ENCODE measurements at regions not wholly inside any gene's neighbourhood (a gene's known extent, or its start where the extent isn't known, plus 50 kb on each side); places are given as distances from the start of the nearest gene placed in this dataset.

DNA sequence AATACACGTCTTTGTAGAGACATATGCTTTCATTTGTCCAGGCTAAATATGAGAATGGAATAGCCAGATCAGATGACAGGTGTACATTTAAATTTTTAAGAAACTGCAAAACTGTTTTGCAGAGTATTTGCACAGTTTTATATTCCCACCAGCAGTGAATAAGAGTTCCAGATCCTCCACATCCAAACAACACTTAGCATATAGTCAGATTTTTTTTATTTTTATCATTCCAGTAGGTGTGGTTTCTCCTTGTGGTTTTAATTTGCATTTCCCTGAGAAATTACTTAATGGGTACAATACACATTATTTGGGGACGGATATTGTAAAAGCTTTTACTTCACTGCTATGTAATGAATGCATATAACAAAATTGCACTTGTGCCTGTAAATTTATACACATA lies 56.7 kb upstream of the IRF2 start:
- no peak overlapping the region for H3K4me3 ChIP-seq (ENCODE audit: low read depth, low read length)
- TF ChIP-seq, protein P1, sequence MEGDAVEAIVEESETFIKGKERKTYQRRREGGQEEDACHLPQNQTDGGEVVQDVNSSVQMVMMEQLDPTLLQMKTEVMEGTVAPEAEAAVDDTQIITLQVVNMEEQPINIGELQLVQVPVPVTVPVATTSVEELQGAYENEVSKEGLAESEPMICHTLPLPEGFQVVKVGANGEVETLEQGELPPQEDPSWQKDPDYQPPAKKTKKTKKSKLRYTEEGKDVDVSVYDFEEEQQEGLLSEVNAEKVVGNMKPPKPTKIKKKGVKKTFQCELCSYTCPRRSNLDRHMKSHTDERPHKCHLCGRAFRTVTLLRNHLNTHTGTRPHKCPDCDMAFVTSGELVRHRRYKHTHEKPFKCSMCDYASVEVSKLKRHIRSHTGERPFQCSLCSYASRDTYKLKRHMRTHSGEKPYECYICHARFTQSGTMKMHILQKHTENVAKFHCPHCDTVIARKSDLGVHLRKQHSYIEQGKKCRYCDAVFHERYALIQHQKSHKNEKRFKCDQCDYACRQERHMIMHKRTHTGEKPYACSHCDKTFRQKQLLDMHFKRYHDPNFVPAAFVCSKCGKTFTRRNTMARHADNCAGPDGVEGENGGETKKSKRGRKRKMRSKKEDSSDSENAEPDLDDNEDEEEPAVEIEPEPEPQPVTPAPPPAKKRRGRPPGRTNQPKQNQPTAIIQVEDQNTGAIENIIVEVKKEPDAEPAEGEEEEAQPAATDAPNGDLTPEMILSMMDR (conservative IDR thresholded peaks at IDR 0.05; ENCODE audit: low read depth, low read length): no peak
- DNase-seq (ENCODE audit: low read depth): no peak

DNA sequence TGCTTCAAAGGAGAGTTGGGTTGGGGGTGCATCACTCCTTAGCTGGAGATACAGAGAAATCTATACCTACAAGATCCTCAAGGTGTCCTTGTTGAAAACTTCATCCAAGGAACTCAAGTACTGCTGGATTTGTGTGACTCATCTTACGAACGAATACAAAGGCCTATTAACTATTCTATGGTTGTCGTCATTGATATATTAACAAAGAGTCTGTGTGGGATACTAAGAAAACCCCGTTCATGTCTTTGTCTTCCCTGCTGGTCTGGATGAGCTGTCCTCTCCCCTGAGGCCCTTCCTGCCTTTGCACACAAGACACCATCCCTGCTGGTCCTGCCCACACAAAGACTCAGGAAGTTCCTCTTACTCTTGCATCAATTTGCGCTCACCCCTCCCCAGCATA lies 54.9 kb upstream of the IRF2 start:
- DNase-seq (ENCODE audit: low read depth): no peak
- TF ChIP-seq, protein P1 (conservative IDR thresholded peaks at IDR 0.05; ENCODE audit: low read depth, low read length): no peak
- H3K4me3 ChIP-seq (ENCODE audit: low read depth, low read length): no peak overlapping the region

DNA sequence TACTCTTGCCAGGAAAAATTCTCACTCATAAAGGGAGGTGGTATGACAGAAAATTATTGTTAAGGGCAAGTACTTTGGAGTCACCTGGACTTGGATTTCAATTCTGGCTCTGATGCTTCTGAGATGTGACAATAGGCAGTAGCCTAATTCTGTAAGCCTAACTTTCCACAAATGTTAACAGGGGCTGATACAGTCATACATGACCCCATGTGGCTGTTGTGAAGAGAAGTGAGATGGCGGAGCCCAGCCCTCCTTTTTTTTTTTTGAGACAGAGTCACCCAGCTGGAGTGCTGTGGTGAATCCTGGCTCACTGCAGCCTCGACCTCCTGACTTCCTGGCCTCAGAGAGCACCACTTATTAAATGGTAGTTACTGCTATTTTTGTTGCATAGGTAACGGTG lies 54.4 kb upstream of the IRF2 start:
- TF ChIP-seq, protein P1 (conservative IDR thresholded peaks at IDR 0.05; ENCODE audit: low read depth, low read length): no peak
- DNase-seq (ENCODE audit: low read depth): no peak
- no peak overlapping the region for H3K4me3 ChIP-seq (ENCODE audit: low read depth, low read length)

DNA sequence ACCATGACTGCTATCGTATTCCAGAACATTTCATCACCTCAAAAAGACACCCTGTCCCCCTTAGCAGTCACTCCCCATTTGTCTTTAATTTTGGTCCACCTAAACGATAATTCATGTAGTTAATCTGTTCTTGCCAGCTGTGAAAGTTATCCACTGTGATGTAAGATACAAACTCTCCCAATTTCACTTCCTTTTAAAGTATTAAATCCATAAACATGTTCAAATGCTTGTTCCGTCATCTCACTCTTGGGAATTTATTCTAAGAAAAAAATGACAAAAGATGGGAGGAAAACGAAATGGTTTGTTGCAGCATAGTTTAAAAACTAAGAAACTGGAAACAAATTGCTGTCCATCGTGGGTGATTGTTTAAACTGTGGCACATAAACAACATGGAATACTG lies 53.7 kb upstream of the IRF2 start:
- DNase-seq (ENCODE audit: low read depth): no peak
- no peak overlapping the region for H3K4me3 ChIP-seq (ENCODE audit: low read depth, low read length)
- TF ChIP-seq, protein P1 (conservative IDR thresholded peaks at IDR 0.05; ENCODE audit: low read depth, low read length): no peak

DNA sequence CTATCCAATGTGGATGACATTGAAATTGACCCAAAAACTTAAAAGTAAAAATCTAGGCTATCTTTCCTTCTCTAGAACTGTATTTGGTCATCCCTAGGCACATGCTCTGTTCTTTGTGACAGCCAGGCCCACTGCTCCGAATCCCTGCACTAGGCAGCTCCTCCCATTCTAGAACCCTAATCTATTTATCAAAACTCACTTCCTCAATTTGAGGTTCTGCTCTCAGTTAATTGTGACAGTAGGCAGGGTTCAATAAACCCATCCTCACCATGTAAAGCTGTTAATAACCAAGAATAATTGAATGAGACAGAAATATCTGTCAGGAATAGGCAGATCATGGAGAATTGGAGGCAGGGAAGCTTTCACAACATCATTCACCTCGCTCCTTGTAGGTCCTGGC lies 51.9 kb upstream of the IRF2 start:
- DNase-seq (ENCODE audit: low read depth): no peak
- H3K4me3 ChIP-seq (ENCODE audit: low read depth, low read length): no peak overlapping the region
- TF ChIP-seq, protein P1 (conservative IDR thresholded peaks at IDR 0.05; ENCODE audit: low read depth, low read length): no peak

All from epithelial cell of proximal tubule (primary cell).